Progenitor cell of endocrine pancreas (in vitro differentiated cells): ENCODE measurements at regions not wholly inside any gene's neighbourhood (a gene's known extent, or its start where the extent isn't known, plus 50 kb on each side); places are given as distances from the start of the nearest gene placed in this dataset.

ENCODE experiments used
- DNase-seq: peaks from one replicate; pipeline ENCODE4 v3.0.0; 2021; ENCODE audit warnings: low spot score; ENCODE audit not compliant: unreplicated experiment
- H3K27ac Mint-ChIP-seq: 2 replicates; pipeline ENCODE4 v1.8.0; 2021; ENCODE audit warnings: mild to moderate bottlenecking, moderate library complexity, mixed read lengths
- H3K27me3 Mint-ChIP-seq: 2 replicates; pipeline ENCODE4 v1.8.0; 2021; ENCODE audit warnings: mixed read lengths
- H3K36me3 Mint-ChIP-seq: 2 replicates; pipeline ENCODE4 v1.8.0; 2022; ENCODE audit warnings: mixed read lengths; ENCODE audit not compliant: insufficient read depth
- H3K4me1 Mint-ChIP-seq: 2 replicates; pipeline ENCODE4 v1.8.0; 2021; ENCODE audit warnings: low read depth, mixed read lengths
- H3K4me3 Mint-ChIP-seq: 2 replicates; pipeline ENCODE4 v1.8.0; 2021; ENCODE audit warnings: low read depth, mild to moderate bottlenecking, moderate library complexity, mixed read lengths
- H3K9me3 Mint-ChIP-seq: 2 replicates; pipeline ENCODE4 v1.8.0; 2021; ENCODE audit warnings: low read depth, mixed read lengths
- CTCF ChIP-seq: fragments of 200-600 bp; sonication (generic); IDR thresholded peaks from one replicate; pipeline ENCODE4 v1.5.0; 2021; ENCODE audit warnings: antibody characterized with exemption, mild to moderate bottlenecking; ENCODE audit not compliant: unreplicated experiment

- no peaks in the 10 kb centered on the region for H3K36me3 Mint-ChIP-seq
- no peak overlapping the region for H3K27ac Mint-ChIP-seq
- no peak for DNase-seq
- peaks cover 13% of the 10 kb centered on the region for H3K27me3 Mint-ChIP-seq
- TF ChIP-seq CTCF: no peak
- peaks cover 4% of the 10 kb centered on the region for H3K9me3 Mint-ChIP-seq
- H3K4me1 Mint-ChIP-seq: no peaks in the 10 kb centered on the region
- no peak overlapping the region for H3K4me3 Mint-ChIP-seq
Observed at GRCh38 chr16:50902457-50902856, 160.6 kb downstream of the CYLD start.

- no peaks in the 10 kb centered on the region for H3K36me3 Mint-ChIP-seq
- no peak overlapping the region for H3K4me3 Mint-ChIP-seq
- peaks cover 11% of the 10 kb centered on the region for H3K27me3 Mint-ChIP-seq
Observed at GRCh38 chr16:50901062-50901461, 159.2 kb downstream of the CYLD start.

GRCh38 chr16:50900391-50900942, 158.6 kb downstream of the CYLD start:
- Mint-ChIP-seq H3K27ac (no peak overlapping the region), H3K36me3 (no peaks in the 10 kb centered on the region), H3K9me3 (peaks cover 13% of the 10 kb centered on the region), H3K4me3 (no peak overlapping the region), H3K4me1 (no peaks in the 10 kb centered on the region), H3K27me3 (peaks cover 11% of the 10 kb centered on the region)
- TF ChIP-seq CTCF: no peak
- DNase-seq: no peak

More at GRCh38 chr16:50901062-50901461, 159.2 kb downstream of the CYLD start:
- Mint-ChIP-seq H3K27ac (no peak overlapping the region), H3K4me1 (no peaks in the 10 kb centered on the region), H3K9me3 (peaks cover 13% of the 10 kb centered on the region)
- TF ChIP-seq CTCF: no peak
- no peak for DNase-seq

- no peaks in the 10 kb centered on the region for H3K36me3 Mint-ChIP-seq
- no peak for TF ChIP-seq CTCF
- peaks cover 11% of the 10 kb centered on the region for H3K27me3 Mint-ChIP-seq
- no peak overlapping the region for H3K4me3 Mint-ChIP-seq
- no peak overlapping the region for H3K27ac Mint-ChIP-seq
- peaks cover 13% of the 10 kb centered on the region for H3K9me3 Mint-ChIP-seq
- DNase-seq: no peak
- H3K4me1 Mint-ChIP-seq: no peaks in the 10 kb centered on the region
Observed at GRCh38 chr16:50899951-50900350, 158.1 kb downstream of the CYLD start.

GRCh38 chr16:50889746-50890145, 147.9 kb downstream of the CYLD start:
- TF ChIP-seq CTCF: no peak
- DNase-seq: no peak
- Mint-ChIP-seq H3K4me1 (no peaks in the 10 kb centered on the region), H3K27ac (no peak overlapping the region), H3K4me3 (no peak overlapping the region), H3K9me3 (no peaks in the 10 kb centered on the region), H3K27me3 (peaks cover 44% of the 10 kb centered on the region), H3K36me3 (no peaks in the 10 kb centered on the region)
